Psoas muscle (tissue), 7 donors: ENCODE measurements at regions not wholly inside any gene's neighbourhood (a gene's known extent, or its start where the extent isn't known, plus 50 kb on each side); places are given as distances from the start of the nearest gene placed in this dataset.

Source experiments
- ATAC-seq, 4 donors: fragments of 200-7000 bp; cut with Tn5 transposase; one replicate each; pipeline ENCODE4 v1.9.1; 2020; ENCODE audit warnings: moderate library complexity in 3 of 4, mild to moderate bottlenecking in 2 of 4
- DNase-seq, 2 donors: peaks; one replicate each; pipeline ENCODE4 v3.0.0-alpha.2; 2020
- H3K27ac ChIP-seq: fragments of 200-600 bp; one replicate; pipeline ENCODE4 v1.8.0; 2022
- H3K27me3 ChIP-seq, 3 donors: fragments of 200-600 bp in 1 of 3; one replicate each; pipeline versions ENCODE4 v1.6.1 to v1.8.0; 2013 to 2022; ENCODE audit warnings: low read length in 2 of 3, mild to moderate bottlenecking in 2 of 3, moderate library complexity in 1 of 3; ENCODE audit not compliant: insufficient read depth in 3 of 3
- H3K36me3 ChIP-seq, 2 donors: fragments of 200-600 bp in 1 of 2; one replicate each; pipeline versions ENCODE4 v1.6.1 to v1.8.0; 2013 to 2022; ENCODE audit warnings: low read depth in 1 of 2, mild to moderate bottlenecking in 1 of 2, moderate library complexity in 1 of 2; ENCODE audit not compliant: insufficient read depth in 1 of 2
- H3K4me1 ChIP-seq: fragments of 200-600 bp; one replicate; pipeline ENCODE4 v1.8.0; 2022
- H3K4me3 ChIP-seq: fragments of 200-600 bp; one replicate; pipeline ENCODE4 v1.8.0; 2022; ENCODE audit warnings: mild to moderate bottlenecking
- H3K9me3 ChIP-seq: fragments of 200-600 bp; one replicate; pipeline ENCODE4 v1.8.0; 2022
- CTCF ChIP-seq: fragments of 200-600 bp; IDR thresholded peaks from one replicate; pipeline ENCODE4 v1.8.0; 2022; ENCODE audit warnings: antibody characterized with exemption
- WGBS, 3 donors: extraction: QIAGEN DNeasy Blood & Tissue Kit; methylation state at CpG; one replicate each; pipeline versions ENCODE4 v1.1.6 to v1.1.7; 2013; 5-methylcytosine and 5-hydroxymethylcytosine counted together
- intact Hi-C, 2 donors: fragments of 100-400 bp; cut with DNase I; formaldehyde crosslinking; loops; one replicate each; pipeline versions ENCODE4 v1.11.0 to v1.14.2; 2022
- donor health status: healthy with polysubstance abuse.
- donor health status: DM: no; HTN: no; CAD: no; lungs with moderate emphysema.
- donor health status: Bipolar disorder and iron deficiency.
- donor health status: healthy.
- donor health status: DM: yes; HTN: yes; CAD: no.
- donor health status: DM: no; HTN: no; CAD: no.
- donor health status: DM: yes; HTN: yes; CAD: no.

- TF ChIP-seq CTCF: no peak
- H3K9me3 ChIP-seq: no peaks in the 10 kb centered on the region
- H3K36me3 ChIP-seq: no peaks in the 10 kb centered on the region
- intact Hi-C loops: loop anchor here in 1 of 2 donors (10.0 kb wide), 1 partner anchor 1242 kb away; no protein-coding TSS in a partner anchor
- H3K27ac ChIP-seq: no peak overlapping the region
- no peaks in the 10 kb centered on the region for H3K27me3 ChIP-seq
- WGBS, 3 donors: 75 to 80% (median 76%) methylated on average over 3 of the region's 3 CpGs
- DNase-seq (no peak), ATAC-seq (no peak)
- no peak overlapping the region for H3K4me3 ChIP-seq
- H3K4me1 ChIP-seq: no peaks in the 10 kb centered on the region
These were observed 74.5 kb downstream of the MDH1 start for GRCh38 chr2:63663013-63663864.

GRCh38 chr2:63665091-63665490, 76.3 kb downstream of the MDH1 start:
- intact Hi-C loops: loop anchor here in 1 of 2 donors (10.0 kb wide), 1 partner anchor 1240 kb away; no protein-coding TSS in a partner anchor
- Histone ChIP-seq H3K4me3 (no peak overlapping the region), H3K9me3 (no peaks in the 10 kb centered on the region), H3K36me3 (no peaks in the 10 kb centered on the region), H3K27ac (no peak overlapping the region), H3K4me1 (no peaks in the 10 kb centered on the region), H3K27me3 (no peaks in the 10 kb centered on the region)
- TF ChIP-seq CTCF: no peak
- ATAC-seq (no peak), DNase-seq (no peak)
- 42 to 71% (median 46%) methylated on average over 2 of the region's 2 CpGs for WGBS, 3 donors

GRCh38 chr2:63665846-63666475, 77.2 kb downstream of the MDH1 start:
- no peak for DNase-seq
- H3K36me3 ChIP-seq: no peaks in the 10 kb centered on the region
- H3K27ac ChIP-seq: no peak overlapping the region
- no peak for ATAC-seq
- H3K27me3 ChIP-seq: no peaks in the 10 kb centered on the region
- H3K4me3 ChIP-seq: no peak overlapping the region
- no peak for TF ChIP-seq CTCF
- intact Hi-C loops: loop anchor here in 1 of 2 donors (10.0 kb wide), 1 partner anchor 1239 kb away; no protein-coding TSS in a partner anchor
- 44 to 68% (median 54%) methylated on average over 2 of the region's 2 CpGs for WGBS, 3 donors
- no peaks in the 10 kb centered on the region for H3K4me1 ChIP-seq
- no peaks in the 10 kb centered on the region for H3K9me3 ChIP-seq

GRCh38 chr2:63667132-63667700, 78.5 kb downstream of the MDH1 start:
- ATAC-seq (peak in 1 of 4 donors; percentile 32), DNase-seq (no peak)
- H3K27ac ChIP-seq: no peak overlapping the region
- no peaks in the 10 kb centered on the region for H3K4me1 ChIP-seq
- 76 to 84% (median 79%) methylated on average over 3 of the region's 3 CpGs for WGBS, 3 donors
- intact Hi-C loops: loop anchor here in 1 of 2 donors (10.0 kb wide), 1 partner anchor 1238 kb away; no protein-coding TSS in a partner anchor
- H3K4me3 ChIP-seq: no peak overlapping the region
- no peak for TF ChIP-seq CTCF
- H3K36me3 ChIP-seq: no peaks in the 10 kb centered on the region
- H3K27me3 ChIP-seq: no peaks in the 10 kb centered on the region
- H3K9me3 ChIP-seq: no peaks in the 10 kb centered on the region
